AG09319 (cell line): ENCODE measurements at regions not wholly inside any gene's neighbourhood (a gene's known extent, or its start where the extent isn't known, plus 50 kb on each side); places are given as distances from the start of the nearest gene placed in this dataset.

ENCODE experiments used
- DNase-seq: peaks from one replicate; pipeline ENCODE4 v3.0.0-alpha.2; 2010; ENCODE audit warnings: low read depth; ENCODE audit errors: extremely low read depth
- TF ChIP-seq, protein P1 (sequence below): IDR thresholded peaks from 2 replicates; pipeline ENCODE4 v1.5.1; 2011; ENCODE audit warnings: low read depth, mild to moderate bottlenecking, inconsistent platforms, low read length, moderate library complexity

DNA sequence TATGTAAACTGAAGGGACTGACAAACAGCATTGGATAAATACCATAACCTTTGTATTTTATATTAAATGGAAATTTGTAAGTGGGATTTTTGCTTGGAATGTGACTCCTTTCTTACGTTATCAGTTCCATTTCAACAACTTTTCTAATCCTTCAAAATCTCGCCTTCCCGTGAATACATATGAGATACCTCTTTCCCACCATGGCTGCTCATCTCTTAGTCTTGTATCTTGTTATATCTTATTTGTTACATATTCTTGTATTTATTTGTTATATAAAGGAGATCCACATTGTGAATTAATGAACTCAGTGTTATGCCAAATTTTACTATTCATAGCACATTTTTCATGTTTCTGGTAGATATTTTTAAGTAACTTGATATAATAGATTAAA lies 623.7 kb downstream of the MCTP2 start:
- TF ChIP-seq, protein P1, sequence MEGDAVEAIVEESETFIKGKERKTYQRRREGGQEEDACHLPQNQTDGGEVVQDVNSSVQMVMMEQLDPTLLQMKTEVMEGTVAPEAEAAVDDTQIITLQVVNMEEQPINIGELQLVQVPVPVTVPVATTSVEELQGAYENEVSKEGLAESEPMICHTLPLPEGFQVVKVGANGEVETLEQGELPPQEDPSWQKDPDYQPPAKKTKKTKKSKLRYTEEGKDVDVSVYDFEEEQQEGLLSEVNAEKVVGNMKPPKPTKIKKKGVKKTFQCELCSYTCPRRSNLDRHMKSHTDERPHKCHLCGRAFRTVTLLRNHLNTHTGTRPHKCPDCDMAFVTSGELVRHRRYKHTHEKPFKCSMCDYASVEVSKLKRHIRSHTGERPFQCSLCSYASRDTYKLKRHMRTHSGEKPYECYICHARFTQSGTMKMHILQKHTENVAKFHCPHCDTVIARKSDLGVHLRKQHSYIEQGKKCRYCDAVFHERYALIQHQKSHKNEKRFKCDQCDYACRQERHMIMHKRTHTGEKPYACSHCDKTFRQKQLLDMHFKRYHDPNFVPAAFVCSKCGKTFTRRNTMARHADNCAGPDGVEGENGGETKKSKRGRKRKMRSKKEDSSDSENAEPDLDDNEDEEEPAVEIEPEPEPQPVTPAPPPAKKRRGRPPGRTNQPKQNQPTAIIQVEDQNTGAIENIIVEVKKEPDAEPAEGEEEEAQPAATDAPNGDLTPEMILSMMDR = no peak
- DNase-seq = no peak

DNA sequence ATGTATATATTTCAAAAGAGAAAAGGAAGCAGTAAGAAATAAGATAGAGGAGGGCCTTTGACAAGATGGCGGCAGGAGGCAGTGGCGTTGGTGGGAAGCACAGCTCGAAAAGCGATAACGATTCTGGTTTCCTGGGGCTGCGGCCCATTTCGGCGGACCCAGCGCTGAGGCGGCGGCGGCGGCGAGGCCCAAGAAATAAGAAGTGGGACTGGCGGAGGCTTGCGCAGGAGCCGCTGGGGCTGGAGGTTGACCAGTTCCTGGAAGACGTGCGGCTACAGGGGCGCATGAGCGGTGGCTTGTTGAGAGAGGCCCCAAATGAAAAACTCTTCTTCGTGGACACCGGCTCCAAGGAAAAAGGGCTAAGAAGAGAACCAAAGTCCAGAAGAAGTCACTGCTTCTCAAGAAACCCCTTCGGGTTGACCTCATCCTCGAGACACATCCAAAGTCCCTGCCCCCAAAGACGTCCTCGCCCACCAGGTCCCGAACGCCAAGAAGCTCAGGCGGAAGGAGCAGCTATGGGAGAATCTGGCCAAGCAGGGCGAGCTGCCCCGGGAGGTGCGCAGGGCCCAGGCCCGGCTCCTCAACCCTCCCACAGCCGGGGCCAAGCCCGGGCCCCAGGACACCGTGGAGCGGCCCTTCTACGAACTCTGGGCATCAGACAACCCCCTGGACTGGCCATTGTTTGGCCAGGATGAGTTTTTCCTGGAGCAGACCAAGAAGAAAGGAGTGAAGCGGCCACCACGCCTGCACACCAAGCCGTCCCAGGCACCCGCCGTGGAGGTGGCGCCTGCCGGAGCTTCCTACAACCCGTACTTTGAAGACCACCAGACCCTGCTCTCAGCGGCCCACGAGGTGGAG lies 624.3 kb downstream of the MCTP2 start:
- TF ChIP-seq, protein P1 = no peak
- no peak for DNase-seq

DNA sequence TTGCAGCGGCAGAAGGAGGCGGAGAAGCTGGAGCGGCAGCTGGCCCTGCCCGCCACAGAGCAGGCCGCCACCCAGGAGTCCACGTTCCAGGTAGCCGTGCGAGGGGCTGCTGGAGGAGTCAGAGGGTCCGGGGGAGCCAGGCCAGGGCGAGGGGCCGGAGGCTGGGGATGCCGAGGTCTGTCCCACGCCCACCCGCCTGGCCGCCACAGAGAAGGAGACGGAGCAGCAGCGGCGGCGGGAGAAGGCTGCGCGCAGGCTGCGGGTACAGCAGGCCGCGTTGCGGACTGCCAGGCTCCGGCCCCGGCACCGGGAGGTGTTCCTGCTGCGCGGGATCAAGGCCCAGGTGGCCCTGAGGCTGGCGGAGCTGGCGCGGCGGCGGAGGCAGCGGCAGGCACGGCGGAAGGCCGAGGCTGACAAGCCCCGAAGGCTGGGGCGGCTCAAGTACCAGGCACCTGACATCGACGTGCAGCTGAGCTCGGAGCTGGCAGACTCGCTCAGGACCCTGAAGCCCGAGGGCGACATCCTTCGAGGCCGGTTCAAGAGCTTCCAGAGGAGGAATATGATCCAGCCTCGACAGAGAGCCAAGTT lies 625.0 kb downstream of the MCTP2 start:
- TF ChIP-seq, protein P1 = no peak

DNA sequence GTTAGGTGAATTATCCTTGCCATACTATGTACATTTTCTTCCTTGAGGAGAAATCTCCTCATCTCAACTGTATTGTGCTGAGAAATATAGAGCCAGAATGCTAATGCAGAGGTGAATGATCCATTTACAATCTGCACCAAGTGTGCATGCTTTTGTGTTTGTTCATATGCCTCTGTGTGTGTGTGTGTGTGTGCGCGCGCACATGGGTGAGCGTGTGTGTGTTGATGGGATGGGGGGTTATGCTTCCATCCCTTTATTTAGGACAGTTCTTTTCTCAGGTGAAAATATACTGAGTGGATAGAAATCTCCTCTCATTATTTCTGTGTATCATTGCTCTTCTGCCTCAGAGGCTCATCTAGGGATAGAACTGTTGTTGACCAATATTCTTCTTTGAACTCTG lies 626.1 kb downstream of the MCTP2 start:
- DNase-seq = no peak
- TF ChIP-seq, protein P1 = no peak

More for the DNA sequence above, 625.0 kb downstream of the MCTP2 start:
- DNase-seq = no peak

DNA sequence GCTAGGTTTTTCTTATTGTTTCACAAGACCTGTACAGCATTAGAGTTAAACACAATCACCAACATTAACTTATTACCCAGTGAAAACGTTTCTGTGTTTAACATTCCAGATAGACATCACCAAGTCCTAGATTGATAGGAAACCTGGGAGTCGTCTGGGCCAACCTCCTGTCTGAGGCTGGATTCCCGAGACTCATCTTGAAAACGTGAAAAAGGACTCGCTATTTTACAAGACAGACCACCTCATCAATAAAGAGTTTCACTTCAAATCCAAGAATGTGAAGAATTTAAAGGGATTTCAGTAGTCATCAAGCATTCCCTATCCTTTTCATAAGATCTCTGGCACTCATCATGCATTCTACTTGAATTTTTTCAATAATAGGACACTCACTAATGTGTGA lies 626.6 kb downstream of the MCTP2 start:
- TF ChIP-seq, protein P1 = no peak
- no peak for DNase-seq

DNA sequence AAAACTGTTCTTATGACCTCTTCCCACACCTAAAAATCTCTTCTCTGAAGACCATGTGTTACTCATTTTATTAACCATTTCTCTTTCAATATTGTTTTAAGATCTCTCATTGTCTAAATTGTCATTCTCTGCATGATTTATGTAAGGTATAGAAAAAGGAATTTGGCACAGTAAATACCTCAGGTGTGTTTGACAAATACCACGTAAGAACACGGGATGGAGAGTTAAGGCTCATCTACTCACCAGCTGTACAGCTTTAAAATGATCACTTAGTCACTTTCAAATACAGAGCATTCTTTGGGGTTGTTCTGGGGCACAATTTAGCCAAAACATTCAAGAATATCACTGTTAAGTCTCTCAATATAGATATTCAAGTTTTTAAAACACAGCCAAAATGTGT lies 627.1 kb downstream of the MCTP2 start:
- no peak for DNase-seq
- TF ChIP-seq, protein P1 = no peak

DNA sequence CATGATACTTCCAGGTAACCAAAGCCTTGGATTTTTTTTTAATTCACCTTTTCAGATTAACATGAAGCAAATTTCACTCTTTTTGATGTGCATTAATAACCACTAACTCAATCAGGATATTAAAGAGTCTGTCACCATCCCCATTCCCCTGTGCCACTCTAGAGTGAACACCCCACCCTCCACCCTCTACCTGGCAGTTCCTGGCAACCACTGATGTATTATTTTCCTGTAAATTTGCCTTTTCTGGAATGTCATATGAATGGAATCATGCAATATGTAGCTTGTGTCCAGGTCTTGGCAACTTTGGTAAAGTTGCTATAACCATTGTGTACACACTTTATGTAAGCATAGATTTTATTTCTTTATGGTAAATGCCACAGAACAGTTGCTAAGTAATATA lies 627.6 kb downstream of the MCTP2 start:
- TF ChIP-seq, protein P1 = no peak
- DNase-seq = no peak
